OCI-LY7 (cell line): ENCODE measurements at regions not wholly inside any gene's neighbourhood (a gene's known extent, or its start where the extent isn't known, plus 50 kb on each side); places are given as distances from the start of the nearest gene placed in this dataset.

Experiments used
- BruUV-seq: library from RNA; stranded (reverse); fragments of 400-500 nt; replicated peaks from 2 replicates; lab custom pipeline; 2021; lab: Mats Ljungman, UMichigan
- CTCF ChIA-PET: fragments of 300-600 bp; sonication (Branson Sonifier 250); formaldehyde crosslinking; loops from one replicate; lab custom pipeline; 2022; ENCODE audit warnings: antibody characterized with exemption; ENCODE audit not compliant: unreplicated experiment; lab: Charles Lee
- POLR2A ChIA-PET: fragments of 300-600 bp; sonication (Branson Sonifier 250); formaldehyde crosslinking; loops from one replicate; lab custom pipeline; 2022; ENCODE audit warnings: antibody characterized with exemption; lab: Charles Lee
- DNase-seq: peaks from one replicate; pipeline ENCODE4 v3.0.0-alpha.2; 2015; ENCODE audit warnings: low spot score
- H2AFZ ChIP-seq: fragments of 200-600 bp; sonication (generic), shearing (Covaris generic); 2 replicates; pipeline ENCODE4 v1.6.1; 2014; ENCODE audit warnings: mild to moderate bottlenecking, antibody characterized with exemption, low read length, moderate library complexity
- H3K27ac ChIP-seq: fragments of 200-600 bp; sonication (generic); 2 replicates; pipeline ENCODE4 v1.5.1; 2014; ENCODE audit warnings: mixed run types, low read depth, mild to moderate bottlenecking, moderate library complexity, low read length, inconsistent platforms; ENCODE audit not compliant: poor library complexity, severe bottlenecking
- H3K36me3 ChIP-seq: fragments of 200-600 bp; sonication (generic); 2 replicates; pipeline ENCODE4 v1.6.1; 2014; ENCODE audit warnings: mild to moderate bottlenecking, antibody characterized with exemption, low read length, moderate library complexity, mixed read lengths; ENCODE audit not compliant: insufficient read depth
- H3K4me1 ChIP-seq: fragments of 200-600 bp; sonication (generic); 2 replicates; pipeline ENCODE4 v1.5.1; 2014; ENCODE audit warnings: mild to moderate bottlenecking, low read length; ENCODE audit not compliant: insufficient read depth, poor library complexity, severe bottlenecking
- H3K4me2 ChIP-seq: fragments of 200-600 bp; sonication (generic); 2 replicates; pipeline ENCODE4 v1.6.1; 2014; ENCODE audit warnings: mild to moderate bottlenecking, low read length
- H3K4me3 ChIP-seq: fragments of 200-600 bp; sonication (generic); 2 replicates; pipeline ENCODE4 v1.5.1; 2014; ENCODE audit warnings: mild to moderate bottlenecking, low read depth, low read length; ENCODE audit not compliant: poor library complexity, severe bottlenecking
- H3K79me2 ChIP-seq: fragments of 200-600 bp; sonication (generic); 2 replicates; pipeline ENCODE4 v1.6.1; 2016; ENCODE audit warnings: low read depth, mild to moderate bottlenecking, low read length, moderate library complexity, mixed read lengths; ENCODE audit not compliant: insufficient read depth
- H3K9me2 ChIP-seq: fragments of 200-600 bp; sonication (generic); 2 replicates; pipeline ENCODE4 v1.6.1; 2016; ENCODE audit warnings: mild to moderate bottlenecking, low read length, mixed read lengths; ENCODE audit not compliant: insufficient read depth
- H3K9me3 ChIP-seq: fragments of 200-600 bp; sonication (generic); 2 replicates; pipeline ENCODE4 v1.6.1; 2014; ENCODE audit warnings: mild to moderate bottlenecking, mixed run types, low read length, mixed read lengths
- H4K20me1 ChIP-seq: fragments of 200-600 bp; sonication (generic); 2 replicates; pipeline ENCODE4 v1.6.1; 2014; ENCODE audit warnings: mild to moderate bottlenecking, antibody characterized with exemption, low read length, moderate library complexity, mixed read lengths; ENCODE audit not compliant: insufficient read depth
- CTCF ChIP-seq: fragments of 200-600 bp; sonication (generic); conservative IDR thresholded peaks from 2 replicates; pipeline ENCODE4 v1.5.1; 2014; ENCODE audit warnings: mild to moderate bottlenecking, antibody characterized with exemption, low read length, moderate library complexity, mixed read lengths
- EZH2phosphoT487 ChIP-seq: fragments of 200-600 bp; sonication (generic); IDR thresholded peaks from 2 replicates; pipeline ENCODE4 v1.6.1; 2018; ENCODE audit warnings: low read depth, borderline replicate concordance, mild to moderate bottlenecking, mixed run types, antibody characterized with exemption, low read length, moderate library complexity, mixed read lengths
- intact Hi-C: fragments of 100-400 bp; cut with micrococcal nuclease; formaldehyde crosslinking; loops from one replicate; pipeline ENCODE4 v1.10.0; 2022; ENCODE audit not compliant: unreplicated experiment

DNA sequence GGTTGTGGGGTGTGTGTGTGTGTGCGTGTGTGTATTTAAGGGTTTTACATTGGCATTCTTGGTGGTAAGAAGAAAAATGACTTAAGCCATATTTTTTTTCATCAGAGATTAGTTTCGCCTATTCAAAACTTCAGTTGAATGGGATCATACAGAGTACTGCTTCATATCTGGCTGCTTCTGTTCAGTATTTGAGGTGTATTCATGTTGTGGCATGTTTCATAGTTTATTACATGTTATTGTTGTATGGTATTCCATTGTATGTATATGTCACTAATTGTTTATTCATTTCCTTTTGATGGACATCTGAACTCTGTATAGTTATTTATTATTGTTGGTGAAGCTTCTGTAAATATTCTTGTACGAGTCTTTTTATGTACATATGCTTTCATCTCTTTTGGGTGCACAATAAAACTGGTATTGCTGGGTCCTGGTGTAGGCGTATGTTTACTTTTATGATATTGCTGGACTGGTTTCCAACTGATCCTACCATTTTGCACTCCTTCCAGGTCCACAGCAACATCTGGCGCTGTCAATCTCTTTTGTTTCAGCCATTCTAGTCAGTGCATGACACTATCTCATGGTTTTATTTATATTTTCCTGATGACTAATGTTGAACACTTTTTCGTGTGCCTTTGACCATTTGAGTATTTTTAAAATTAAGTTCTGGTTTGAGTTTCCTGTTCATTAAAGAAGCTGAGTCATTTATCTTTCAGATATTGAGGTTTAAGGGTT is 77.4 kb upstream of the MAF start:
- H3K4me1 ChIP-seq: no peaks in the 10 kb centered on the region
- intact Hi-C loops: no loop called here
- CTCF ChIA-PET: no interaction called here
- POLR2A ChIA-PET: interaction anchor here (0.5 kb wide), 1 partner anchor 19 kb away, joined by 3 read pairs; no protein-coding TSS in a partner anchor
- no peak overlapping the region for H3K4me3 ChIP-seq
- H3K27ac ChIP-seq: no peak overlapping the region
- H3K9me2 ChIP-seq: no peaks in the 10 kb centered on the region
- H2AFZ ChIP-seq: no peak overlapping the region
- no peak overlapping the region for H3K4me2 ChIP-seq
- no peak for DNase-seq
- no peaks in the 10 kb centered on the region for H3K9me3 ChIP-seq
- H3K79me2 ChIP-seq: no peaks in the 10 kb centered on the region
- BruUV-seq: no TSS peak
- H4K20me1 ChIP-seq: no peaks in the 10 kb centered on the region
- TF ChIP-seq EZH2phosphoT487 (no peak), CTCF (no peak)
- no peaks in the 10 kb centered on the region for H3K36me3 ChIP-seq

GRCh38 chr16:79673635-79674034 is 73.1 kb upstream of the MAF start:
- ChIA-PET POLR2A (no interaction called here), CTCF (no interaction called here)
- no peak overlapping the region for H3K4me3 ChIP-seq
- BruUV-seq: no TSS peak
- H2AFZ ChIP-seq: no peak overlapping the region
- H4K20me1 ChIP-seq: no peaks in the 10 kb centered on the region
- no peaks in the 10 kb centered on the region for H3K36me3 ChIP-seq
- no peak for TF ChIP-seq EZH2phosphoT487
- no peak for TF ChIP-seq CTCF
- H3K79me2 ChIP-seq: no peaks in the 10 kb centered on the region
- no peaks in the 10 kb centered on the region for H3K4me1 ChIP-seq
- no peaks in the 10 kb centered on the region for H3K9me3 ChIP-seq
- H3K4me2 ChIP-seq: no peak overlapping the region
- no peaks in the 10 kb centered on the region for H3K9me2 ChIP-seq
- no peak for DNase-seq
- H3K27ac ChIP-seq: no peak overlapping the region
- intact Hi-C loops: no loop called here

GRCh38 chr16:79672524-79672923 is 72.0 kb upstream of the MAF start:
- no peaks in the 10 kb centered on the region for H3K9me3 ChIP-seq
- no peak for DNase-seq
- TF ChIP-seq EZH2phosphoT487 (no peak), CTCF (no peak)
- H3K4me1 ChIP-seq: no peaks in the 10 kb centered on the region
- H3K4me3 ChIP-seq: no peak overlapping the region
- no peaks in the 10 kb centered on the region for H4K20me1 ChIP-seq
- H3K4me2 ChIP-seq: no peak overlapping the region
- ChIA-PET POLR2A (no interaction called here), CTCF (no interaction called here)
- H3K27ac ChIP-seq: no peak overlapping the region
- H3K9me2 ChIP-seq: no peaks in the 10 kb centered on the region
- no peaks in the 10 kb centered on the region for H3K79me2 ChIP-seq
- H2AFZ ChIP-seq: no peak overlapping the region
- intact Hi-C loops: no loop called here
- BruUV-seq: no TSS peak
- no peaks in the 10 kb centered on the region for H3K36me3 ChIP-seq
